ENCODE measurements at regions not wholly inside any gene's neighbourhood (a gene's known extent, or its start where the extent isn't known, plus 50 kb on each side); places are given as distances from the start of the nearest gene placed in this dataset.

DNA sequence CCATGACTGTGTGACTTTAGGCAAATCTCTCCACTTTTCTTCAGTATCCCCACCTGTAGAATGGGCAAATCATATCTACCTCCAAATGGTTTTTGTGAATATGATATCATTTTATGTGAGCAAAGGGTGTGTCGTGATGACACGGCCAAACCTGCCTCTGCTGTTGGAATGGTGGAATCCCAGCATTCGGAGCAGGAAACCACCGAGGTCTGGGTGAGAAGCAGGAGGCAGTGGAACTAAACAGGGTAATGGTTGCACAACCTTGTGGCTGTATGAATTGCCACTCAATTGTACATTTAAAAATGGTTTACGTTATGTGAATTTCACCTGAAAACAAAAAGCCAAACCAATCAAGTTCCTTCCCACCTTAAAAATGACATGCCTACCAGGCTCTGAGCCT, 131.4 kb upstream of the ZMIZ1 start:
- no peak for DNase-seq

DNA sequence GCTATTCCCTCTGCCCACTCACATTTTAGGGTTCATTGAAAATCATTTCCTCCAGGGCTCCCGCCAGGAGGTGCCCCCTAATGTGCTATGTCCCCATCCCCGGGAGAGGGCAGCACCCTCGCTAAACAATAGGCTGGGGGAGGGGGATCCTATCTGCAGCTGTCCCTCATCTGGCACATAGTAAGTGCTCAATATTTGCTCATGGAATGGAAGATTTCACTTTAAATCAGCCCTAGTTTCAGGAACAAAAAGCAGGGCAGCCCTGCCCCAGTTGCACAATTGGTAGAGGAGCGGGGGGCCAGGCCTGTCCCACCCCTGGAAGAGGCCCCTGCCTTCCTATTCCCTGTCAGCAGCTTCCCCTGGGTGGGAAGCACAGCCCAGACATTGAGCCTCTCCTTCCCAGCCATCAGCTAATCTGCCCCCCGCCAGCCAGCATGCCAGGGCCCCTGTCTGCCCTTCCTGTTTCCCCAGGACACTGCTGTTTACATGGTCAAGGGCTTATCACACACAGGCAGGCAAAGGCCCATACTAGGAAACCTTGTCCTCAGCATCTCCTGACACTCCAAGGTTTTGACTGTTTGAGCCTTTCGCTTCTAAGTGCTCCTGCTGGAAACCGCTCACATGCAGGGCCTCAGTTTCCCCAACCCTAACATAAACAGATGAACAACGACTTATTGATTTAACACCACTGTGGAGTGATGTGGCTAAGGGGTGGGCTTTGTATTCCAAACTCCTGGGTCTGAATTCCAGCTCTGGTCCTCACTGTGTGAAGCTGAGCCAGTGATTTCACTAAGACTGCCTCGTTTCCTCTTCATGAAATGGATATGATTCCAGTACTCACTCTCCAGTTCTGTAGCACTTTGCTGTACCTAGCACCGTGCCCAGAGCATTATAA, 130.7 kb upstream of the ZMIZ1 start:
- no peak for DNase-seq

DNA sequence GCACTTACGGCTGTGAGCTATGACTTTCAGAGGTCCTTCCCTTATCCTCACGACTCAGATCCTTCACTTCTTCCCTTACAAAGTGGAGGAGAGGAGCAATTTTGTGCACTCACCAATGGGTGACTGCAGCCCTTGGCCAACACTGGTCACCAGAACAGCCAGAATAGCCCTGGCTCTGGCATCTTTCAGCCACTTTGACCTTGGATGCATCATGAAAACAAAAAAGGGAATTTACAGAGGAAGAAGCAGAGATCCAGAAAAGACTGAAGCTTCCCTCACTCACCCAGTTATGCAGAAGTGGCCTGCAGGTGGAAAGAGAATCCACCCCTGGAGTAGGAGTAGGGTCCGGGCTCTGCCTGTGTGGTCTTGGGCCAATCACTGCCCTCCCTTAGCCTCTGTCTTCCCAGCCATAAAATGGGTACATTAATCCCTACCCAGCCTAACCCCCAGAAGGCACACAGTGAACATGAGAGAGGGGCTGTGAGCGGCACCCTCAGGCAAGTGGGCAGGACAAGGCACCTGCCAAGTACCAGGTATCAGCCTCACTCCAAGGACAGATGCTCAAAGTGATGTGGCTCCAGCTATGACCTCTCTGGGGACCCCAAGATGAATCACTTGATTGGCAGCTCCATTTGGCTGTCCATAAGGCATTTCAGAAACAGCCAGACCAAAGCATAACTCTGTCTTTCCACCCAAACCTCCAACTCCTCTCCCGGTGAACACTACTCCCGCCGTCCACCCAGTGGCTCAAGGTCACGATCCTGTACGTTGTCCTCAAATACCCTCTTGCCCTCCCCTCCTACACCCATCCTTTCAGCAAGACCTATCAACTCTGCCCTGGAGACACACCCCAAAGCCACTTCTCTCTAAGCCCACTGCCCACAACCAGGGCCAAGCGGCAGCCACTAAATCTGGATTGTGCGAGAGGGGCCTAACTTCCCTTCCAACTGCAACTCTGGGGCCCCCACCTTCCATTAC, 129.8 kb upstream of the ZMIZ1 start:
- no peak for DNase-seq

DNA sequence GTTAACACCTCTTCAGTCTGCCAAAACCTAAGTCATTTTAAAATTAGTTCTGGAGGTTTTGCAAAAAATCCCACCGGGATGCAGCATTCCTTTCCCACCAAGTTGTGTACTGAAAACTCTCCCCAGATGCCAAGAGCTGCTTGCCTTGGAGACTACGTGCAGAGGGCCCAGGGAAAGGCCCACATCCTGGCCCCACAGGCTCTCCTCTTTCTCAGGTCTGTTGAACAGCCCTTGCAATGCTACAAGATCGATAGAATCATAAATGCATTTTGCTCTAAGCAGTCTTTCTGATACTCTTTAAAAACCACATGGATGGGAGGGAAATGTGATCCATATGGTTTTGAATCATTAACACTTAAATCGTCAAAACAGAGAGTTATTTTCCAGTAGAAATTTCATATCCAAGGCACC, 126.7 kb upstream of the ZMIZ1 start:
- DNase-seq, result peak; percentile 64

DNA sequence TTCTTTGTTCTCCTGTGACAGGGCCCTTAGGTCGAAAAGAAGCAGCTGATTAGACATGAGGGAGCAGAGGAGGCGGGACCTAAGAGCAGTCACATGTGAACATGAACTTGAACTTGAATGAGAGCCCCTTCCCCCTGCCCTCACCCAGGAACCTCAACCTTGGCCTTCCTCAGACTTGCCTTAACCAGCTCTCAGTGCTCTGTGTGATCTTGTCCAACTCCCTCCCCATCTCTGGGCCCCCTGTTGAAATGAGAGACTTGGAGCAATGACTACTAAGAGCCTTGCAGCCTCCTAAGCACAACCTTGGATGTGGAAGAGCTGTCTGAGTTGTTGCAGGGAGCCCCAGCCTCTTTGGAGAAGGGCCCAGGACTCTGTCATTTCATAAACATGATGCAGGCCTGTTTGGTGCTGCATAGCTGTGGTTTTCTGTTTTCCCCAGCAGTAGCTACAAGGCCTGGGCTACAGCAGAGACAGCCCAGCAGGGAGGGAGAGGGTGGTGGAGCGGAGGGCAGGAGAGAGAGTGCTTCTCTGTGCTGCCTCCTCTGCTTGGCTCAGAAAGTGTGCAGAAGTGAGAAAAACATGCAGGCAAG, 123.9 kb upstream of the ZMIZ1 start:
- DNase-seq, result peak; percentile 84

DNA sequence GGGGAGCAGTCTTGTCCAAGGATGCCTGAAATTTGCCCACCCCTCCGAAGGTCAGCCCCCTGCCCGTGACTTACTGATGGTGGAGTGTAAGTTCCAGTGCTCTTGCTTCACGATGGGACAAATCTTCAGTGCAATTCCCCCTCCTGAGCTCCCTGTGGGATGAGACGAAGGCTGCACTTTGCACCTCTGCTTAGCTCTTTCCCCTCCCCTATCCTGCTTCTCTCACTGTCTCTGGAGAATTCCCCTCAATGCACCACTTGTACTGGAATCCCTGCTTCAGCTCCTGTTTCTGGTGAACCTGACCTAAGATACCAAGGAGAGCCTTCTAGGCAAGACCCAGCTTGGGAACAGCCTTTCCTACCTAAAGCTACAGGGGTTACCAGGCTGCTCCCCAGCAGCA, 122.9 kb upstream of the ZMIZ1 start:
- DNase-seq, result no peak

DNA sequence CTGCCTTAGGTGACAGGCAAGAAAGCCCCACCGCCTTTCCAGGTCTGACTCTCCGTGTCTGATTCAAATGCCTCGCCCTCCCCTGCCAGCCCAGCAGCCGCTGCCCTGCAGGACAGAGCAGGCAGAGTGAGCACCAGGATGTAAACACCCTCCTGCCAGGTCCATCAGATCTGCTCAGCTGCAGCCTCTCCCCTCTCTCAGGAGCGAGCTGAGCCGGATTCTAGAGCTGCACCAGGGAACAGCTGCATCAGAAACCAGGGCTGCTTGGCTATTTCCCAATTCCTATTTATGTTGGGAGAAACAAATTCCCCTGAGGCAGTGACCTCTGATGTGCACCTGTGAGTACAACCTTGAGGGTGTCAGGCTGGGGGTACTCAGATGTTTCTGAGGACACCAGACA, 121.5 kb upstream of the ZMIZ1 start:
- no peak for DNase-seq

DNA sequence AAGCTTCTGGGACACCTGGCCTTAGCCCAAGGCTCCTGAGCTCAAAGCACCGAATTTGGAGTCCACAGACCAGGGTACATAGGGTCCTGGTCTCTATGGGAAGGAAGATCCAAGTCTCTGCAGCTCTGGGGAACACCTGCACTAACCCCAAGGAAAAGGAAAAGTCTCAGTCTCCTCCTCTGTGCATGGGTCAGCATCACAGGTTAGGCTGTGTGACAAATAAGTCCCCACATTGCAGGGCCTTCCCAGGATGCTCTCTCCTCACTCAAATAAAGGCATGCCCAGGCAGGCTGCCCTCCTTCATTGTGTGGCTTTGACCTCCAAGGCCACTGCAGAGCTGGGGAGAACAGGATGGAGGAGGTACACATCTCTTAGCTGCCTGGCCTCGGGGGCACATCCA, 121.0 kb upstream of the ZMIZ1 start:
- DNase-seq, result no peak

DNA sequence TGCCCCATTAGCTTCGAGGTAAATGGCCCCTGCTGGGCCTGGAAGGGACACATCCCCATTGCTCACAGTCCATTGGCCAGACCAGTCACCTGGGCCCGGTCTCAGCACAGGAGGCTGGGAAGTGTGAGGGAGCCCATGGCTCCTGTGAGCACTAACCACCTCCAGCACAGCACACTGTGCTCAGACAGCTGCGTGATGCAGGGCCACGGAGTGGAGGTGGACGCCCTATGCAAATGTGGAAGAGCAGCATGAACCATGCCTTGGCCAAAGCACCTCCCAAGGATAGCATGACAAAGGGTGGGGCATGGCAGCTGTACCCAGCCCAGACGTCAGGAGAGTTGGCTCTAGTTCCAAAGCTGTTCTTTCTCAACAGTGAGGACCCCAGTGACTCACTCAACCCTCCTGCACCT, 120.1 kb upstream of the ZMIZ1 start:
- no peak for DNase-seq

DNA sequence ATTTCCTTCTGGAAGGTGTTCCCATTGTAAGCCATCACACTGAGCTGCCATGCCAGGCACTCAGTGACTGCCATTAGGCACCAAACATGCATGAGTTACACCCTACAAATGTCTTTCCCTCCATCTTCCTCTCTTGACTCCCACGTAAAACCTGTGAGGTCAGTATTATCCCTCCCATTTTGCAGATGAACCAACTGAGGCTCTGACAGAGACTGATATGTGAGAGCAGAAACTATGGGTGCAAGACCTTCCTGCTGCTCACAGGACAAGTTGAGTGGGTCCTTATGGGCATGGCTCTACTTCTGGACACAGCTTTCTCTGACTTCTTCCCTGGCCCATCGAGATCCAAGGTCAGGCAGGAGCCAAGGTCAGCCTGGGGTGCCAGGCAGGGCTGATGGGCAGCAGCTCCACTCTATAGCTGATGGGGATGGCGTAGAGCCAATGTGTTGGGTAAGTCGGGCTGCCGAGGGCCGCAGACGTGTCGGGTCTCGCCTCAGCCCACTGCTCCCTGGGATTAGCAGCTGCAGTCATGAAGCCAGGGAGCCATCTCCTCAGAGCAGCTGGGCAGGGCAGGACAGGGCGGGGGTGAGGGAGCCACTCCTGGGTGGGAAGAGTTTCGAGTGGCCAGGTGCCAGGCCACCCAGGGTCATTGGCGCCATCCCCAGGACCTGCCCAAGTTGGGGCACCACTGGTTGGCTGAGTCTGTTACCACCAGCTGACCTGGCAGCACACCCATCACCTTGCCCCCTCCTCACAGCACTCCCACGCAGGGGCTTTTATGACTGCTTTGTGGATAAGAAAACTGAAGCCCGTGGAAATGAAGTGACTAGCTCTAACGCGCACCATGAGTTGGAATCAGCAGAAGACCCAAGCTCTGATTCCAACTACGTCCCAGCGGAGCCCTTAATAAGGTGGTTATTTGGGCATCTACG, 117.8 kb upstream of the ZMIZ1 start:
- DNase-seq, result no peak

DNA sequence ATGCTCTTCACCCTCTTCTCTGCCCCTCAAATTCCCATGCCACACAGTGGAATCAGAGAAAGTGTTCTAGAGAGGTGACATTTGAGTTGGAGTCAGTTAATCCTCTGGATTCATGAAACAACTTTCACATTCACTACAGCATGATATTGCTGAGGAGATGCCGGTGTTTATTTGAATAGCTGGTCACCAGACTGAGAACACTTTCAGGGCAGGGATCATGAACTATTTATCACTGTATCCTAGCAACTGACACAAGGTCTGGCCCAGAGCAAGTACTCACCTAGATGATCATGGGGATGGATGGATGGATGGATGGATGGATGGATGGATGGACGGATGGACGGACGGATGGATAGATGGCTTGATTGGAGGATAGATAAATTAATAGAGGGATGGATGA, 116.7 kb upstream of the ZMIZ1 start:
- DNase-seq, result no peak

DNA sequence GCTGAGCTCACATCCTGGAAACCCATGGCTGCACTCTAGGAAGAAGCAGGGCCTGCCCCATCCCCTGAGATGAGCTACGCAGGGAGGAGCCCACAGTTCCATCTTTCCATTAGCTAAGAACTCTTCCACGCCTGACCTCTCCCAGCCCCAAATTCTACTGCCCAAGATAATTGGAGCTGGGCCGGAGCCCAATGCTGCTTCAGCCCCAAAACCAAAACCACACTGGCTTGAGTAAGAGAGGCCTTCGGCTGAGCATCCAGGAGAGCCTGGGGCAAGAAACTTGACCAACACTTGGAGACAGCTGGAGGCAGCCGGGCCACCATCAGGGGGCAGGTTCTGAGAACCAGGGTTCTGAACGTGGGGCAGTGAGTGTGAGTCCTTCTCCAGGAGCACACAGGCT, 116.1 kb upstream of the ZMIZ1 start:
- DNase-seq, result no peak

DNA sequence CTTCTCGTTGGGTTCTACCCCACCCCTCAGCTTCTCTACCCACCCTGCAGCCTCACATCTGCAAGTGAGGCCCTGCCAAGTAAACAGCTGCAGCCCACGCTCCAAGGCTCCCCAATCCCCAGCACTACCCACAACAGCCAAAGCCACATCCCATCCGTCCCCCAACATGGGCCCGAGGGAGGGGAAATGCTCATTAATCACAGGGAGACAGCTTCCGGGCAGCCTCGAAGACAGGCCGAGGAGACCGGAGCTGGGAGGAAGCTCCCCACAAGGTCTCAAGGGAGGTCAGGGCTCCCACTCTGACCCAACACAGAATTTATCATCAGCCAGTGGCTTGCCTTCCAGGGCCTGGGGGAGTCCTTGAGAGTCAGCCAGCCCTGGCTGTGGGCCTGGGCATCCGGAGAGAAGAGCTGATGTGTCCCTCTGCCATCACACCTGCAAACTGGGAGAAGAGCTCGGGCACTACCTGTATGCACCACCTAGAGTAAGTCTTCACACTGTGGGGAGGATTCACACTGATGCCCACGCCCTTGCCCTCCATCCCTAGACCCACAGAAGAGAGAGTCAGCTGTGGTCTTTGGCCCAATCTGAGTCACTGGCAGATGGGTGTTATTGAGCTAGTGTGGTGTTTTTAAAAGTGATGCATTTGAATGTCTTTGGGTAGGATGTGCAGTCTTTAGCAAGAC, 115.5 kb upstream of the ZMIZ1 start:
- DNase-seq, result no peak

DNA sequence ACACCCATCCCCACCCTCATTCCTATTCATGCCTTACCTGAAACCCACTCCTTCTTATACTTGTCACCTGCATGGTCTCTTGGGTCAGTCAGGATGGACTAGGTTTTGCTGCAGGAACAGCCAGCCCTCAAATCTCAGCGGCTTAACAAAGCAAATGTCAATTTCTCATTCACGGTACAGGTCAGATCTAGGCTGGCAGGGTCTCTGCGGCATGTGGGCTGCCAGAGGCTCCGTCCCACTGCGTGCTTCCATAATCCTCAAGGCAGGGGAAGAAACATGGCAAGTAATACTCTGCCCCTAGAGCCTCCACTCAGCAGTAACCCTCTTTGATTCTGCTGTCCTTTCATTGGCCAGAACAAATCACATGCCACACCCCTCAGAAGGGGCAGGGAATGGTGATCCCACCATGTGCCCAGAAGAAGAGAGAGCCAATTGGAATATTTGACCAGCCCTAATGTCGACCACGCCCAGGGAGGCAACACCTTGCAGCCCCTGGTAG, 114.9 kb upstream of the ZMIZ1 start:
- no peak for DNase-seq

DNA sequence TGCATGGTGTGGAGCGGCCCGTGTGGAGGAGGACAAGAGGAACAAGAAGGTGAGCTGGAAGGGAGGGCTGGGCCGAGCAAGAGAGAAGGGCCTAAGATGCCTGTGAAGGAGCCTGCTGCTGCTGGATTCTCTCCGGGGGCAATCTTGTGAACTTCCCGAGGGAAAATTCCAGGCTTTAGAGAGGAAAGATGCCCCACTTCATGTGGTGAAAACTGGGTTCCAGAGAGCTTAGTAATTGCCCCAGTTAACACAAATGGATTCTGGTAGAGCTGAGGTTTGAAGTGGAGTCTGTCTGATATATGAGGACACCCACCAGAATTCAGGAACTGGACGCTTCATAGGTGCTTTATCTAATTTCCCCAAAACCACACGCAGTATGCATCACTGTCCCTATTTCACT, 114.1 kb upstream of the ZMIZ1 start:
- DNase-seq, result no peak

DNA sequence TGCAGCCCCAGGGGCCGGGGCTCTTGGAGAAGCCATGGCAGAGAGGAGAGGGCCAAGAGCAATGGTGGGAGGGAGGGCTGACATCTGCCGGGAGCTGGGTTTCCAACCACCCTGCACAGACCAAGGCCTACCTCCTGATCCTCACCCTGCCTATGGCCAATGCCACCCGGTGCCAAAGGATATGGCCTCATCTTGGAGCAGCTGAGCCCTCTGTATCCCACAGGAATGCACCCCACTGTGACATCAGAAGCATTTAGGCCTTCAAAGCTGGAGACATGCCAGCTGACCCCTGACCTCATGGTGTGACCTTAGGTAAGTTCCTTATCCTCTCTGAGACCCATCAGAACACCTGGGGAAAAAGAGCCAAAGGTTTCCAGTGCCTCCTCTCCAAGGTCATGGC, 113.6 kb upstream of the ZMIZ1 start:
- DNase-seq, result no peak

DNA sequence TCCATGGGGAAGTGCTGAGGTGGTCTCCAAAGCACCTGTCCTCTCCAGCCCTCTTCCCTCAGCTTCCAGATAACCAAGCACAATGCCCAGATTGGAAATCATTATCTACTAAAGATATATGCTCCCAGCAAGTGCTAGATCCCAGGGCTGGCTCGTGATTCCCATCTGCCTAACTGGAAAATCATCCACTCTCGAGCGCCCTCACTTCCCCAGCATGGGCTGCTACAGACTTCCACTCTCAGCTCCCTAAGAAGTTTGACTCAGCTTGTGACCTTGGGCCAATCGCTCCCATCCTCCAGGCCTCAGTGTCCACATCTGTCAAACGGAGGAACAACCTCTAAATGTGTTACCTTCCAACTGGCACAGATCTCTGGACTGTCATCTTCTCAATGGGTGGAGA, 112.4 kb upstream of the ZMIZ1 start:
- DNase-seq, result no peak

DNA sequence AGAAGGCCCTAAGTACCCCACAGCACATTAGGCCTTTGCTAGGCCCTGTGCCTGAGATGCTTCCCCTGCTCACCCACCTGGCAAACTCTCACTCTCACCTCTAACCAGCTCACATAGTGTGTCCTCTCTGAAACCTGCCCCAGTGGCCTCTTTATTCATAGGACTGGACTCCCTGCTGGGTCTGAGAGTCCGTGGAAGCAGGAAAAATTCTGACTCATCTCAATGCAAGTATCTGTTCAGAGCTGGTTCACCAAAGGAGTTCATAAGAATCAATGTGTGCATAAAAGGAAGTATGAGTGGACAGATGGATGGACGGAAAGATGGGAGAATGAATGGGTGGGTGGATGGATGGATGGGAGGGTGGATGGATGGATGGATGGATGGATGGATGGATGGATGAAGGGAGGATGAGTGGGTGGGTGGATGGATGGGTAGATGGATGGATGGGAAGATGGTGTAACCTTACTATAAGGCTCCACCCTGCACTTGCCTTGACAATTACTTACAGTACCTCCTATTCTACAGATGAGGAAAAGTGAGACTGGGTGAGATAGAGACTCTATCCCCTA, 111.2 kb upstream of the ZMIZ1 start:
- no peak for DNase-seq

DNA sequence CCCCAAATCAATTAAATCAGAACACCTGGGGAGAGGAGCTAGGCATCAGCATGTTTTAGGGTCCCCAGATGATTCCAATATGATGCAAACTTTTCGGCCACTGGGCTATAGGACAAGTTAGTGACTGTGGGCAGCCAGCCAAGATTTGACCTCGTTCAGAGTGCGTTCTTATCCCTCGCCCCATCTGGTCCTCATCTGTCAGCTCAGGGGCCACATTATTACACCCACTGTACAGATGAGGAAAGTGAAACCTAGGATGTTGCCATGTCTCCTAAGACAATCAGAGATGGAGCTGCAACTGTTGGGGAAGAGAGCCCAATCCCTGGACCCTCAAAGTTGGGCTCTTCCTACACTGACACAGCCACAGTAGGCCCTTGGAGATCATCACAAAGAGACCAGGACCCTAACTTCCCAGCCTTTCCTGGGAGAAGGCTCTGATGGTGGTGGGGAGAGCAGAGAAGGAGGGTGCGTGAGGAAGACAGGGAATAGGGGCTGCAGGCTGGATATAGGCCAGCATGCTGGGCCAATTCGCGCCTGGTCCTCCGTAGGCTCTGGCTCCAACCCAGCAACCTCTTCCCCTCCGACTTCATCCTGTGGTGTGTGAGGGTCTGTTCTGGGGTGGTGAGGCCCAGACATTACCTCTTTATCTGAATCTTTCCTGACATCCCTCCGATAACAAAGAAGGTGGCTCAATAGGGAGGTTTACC, 109.4 kb upstream of the ZMIZ1 start:
- no peak for DNase-seq

DNA sequence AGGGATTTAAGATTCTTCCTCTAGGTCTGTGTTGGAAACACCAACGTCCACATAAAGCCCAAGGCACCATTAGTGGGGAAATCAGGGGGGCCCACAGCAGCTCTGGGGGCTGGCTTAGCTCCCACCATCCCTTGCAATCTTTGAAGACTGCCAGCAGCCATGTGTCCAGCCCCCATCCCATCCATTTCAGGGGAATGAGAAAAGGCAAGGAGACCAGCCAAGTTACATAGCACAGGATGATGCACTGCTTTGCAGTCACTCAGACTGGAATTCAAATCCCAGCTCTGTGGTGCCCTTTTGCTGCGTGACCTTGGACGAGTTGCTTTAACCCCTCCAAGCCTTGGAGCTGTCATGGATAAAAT, 108.9 kb upstream of the ZMIZ1 start:
- DNase-seq, result no peak

Measured in eye (tissue), 1 donor.